HG02870 (cell line): ENCODE measurements at regions not wholly inside any gene's neighbourhood (a gene's known extent, or its start where the extent isn't known, plus 50 kb on each side); places are given as distances from the start of the nearest gene placed in this dataset.

Experiments used
- ATAC-seq: cut with Tn5 transposase; IDR thresholded peaks from one replicate; pipeline ENCODE4 v1.9.1; 2021; ENCODE audit warnings: mild to moderate bottlenecking, moderate library complexity; ENCODE audit not compliant: unreplicated experiment

DNA sequence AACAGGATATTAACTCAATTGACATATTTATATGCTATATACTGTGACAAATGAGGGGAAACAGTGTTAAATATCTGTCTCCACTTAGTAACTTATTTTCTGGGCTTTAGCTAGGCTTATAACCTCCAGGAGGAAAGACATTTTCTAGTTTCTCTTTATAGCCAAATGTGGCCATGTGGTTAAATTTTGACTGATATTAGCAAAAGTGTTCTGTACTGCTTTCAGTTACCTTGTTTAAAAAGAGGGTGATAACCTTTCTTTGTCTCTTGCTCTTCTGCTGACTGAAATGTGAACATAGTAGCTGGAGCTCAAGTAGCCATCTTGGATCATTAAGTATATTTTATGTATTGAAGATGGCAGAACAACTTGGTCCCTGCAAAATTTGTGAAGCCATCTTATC lies 253.7 kb downstream of the PDHA2 start:
- ATAC-seq = no peak

DNA sequence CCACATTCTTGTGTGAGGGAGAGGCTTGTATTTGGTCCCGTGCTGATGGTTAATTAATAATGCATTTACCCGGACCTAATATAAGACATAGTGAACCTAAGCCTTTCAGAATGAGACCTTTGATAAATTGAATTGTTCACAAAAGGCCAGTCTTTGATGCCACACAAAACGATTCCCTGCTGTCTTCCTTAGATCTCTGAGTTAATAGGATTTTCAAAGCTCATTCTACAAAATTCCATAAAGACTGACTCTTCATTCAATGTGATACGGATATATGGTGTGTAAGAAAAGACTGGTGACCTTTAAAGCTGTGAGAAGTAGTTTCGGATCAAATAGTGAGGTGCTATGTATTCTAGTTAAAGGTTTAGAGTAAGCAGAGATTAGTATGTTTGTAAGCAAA lies 254.3 kb downstream of the PDHA2 start:
- ATAC-seq = no peak

DNA sequence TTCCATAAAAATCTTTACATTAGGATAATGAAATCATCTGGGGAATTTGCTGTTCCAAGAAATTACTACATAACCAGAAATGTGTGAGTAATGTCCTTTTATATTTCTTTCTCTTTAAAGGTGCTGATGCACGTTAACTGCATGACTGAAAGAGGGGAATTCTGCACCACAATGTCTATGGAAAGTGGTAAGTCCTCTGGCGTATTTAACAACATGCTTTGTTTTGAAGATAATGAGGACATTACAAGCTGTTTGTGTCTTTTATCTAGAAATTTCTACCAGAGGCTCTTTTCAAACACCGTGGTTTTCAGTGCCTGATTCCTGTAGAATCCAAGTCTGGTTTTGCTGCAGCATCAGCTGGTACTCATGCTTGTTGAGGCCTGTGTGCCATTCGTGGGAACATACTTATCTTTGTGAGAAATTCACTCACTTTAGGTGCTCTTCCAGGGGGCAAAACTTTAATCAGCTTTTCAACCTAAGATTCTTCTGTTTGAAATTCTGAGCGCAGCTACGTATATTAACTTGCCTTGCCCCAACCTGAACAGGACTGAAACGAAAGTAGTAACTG lies 257.2 kb downstream of the PDHA2 start:
- ATAC-seq = no peak

DNA sequence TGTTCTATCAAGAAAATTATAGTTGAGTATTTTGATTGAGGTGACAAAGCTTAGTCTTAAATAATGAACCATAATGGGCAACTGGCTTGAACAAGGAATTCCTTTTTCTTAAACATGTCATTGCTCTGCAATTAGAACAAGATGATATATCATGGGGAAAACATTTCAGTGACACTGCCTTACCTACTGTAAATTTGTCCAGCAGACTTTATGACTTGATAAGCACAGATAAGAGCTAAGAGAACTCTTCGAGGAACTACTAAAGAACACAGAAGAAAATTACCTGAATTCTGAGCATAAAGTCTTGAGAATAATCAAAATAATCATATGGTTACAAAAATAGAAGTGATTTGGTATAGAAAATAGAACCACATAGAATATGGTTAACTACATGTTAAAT lies 257.8 kb downstream of the PDHA2 start:
- no peak for ATAC-seq

DNA sequence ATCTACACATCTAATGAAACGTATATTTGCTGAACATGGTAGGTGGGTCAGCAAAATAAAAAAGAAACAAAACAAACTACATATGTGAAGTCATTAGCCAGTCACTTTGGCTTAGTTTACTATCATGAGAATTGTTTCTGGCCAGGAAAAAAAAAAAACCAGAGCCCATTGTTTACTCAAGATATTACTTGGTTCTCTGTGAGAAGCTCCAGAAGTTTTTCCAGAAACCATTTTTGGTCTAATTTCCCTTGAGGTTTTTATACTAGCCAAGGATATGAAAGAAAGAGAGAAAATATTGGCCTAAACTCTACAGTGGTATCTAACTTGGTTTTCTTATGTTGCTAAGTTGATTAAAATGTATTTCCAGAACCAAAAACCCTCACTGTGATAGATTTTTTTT lies 259.1 kb downstream of the PDHA2 start:
- no peak for ATAC-seq

DNA sequence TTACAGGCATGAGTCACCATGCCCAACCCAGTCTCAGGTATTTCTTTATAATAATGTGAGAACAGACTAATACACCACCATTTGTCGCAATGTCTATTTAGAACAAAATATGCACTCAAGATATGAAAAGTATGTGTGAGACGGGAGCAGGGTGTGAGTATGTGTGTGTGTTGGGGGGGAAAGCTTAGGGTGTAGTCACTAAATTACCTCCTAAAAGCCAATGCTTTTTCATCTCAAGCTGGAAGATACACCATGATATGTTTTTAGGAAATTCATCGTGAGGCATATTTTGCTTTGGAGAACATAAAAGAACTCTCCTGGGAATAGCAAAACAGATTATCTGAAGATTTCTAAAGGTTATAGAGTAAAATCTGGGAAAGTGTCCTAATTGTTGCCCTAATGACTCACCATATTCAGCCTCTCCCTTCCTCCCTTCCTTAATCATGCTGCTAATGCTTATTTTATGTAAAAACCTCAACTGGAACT lies 262.7 kb downstream of the PDHA2 start:
- no peak for ATAC-seq

DNA sequence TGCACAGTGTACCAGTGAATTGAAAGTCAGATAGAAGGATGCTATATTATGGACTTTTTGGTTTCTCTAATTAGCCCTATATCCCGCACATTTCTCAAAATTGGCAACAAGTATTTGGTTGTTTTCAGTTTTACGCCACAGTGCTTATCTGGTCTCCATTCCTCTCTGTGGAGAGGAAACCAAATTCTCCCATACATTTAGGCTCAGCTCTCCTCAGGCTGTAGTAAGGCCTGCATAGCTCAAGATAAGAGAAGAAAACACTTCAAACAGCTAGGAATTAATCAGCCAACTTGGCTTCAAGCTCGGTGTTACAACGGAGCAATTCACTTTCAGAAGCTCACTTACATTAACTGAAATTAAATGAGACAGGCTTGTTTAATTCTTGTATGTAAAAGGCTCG lies 263.2 kb downstream of the PDHA2 start:
- no peak for ATAC-seq

DNA sequence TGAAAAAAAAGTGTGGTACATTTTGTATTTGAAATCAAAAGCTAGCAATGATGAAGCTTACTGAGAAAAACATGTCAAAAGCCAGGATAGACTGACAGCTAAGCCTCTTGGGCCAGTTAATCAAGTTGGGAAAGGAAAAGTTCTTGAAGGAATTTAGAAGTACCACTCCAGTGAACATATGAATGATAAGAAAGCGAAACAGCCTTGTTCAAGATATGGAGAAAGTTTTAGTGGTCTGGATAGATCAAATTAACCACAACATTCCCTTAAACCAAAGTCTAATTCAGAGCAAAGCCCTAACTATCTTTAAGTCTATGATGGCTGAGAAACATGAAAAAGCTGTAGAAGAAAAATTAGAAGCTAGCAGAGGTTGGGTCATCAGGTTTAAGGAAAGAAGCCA lies 268.3 kb downstream of the PDHA2 start:
- no peak for ATAC-seq

DNA sequence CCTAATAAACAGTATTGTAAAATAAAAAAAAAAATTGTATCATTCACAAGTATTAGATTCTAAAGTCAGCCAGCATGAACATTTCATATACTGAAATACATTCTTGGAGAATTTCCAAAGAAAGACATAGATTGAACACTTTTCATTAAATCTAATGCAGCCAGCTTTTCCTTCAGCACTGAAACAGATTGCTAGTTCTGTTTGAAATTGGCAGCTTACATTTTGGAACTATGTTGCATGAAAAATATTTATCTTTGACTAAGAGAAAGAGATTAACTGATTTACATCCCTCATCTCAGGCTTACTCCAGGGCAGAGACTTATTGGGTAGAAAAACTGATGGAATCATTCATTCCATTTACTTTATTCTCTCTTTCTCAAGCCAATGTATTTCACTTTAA lies 272.7 kb downstream of the PDHA2 start:
- no peak for ATAC-seq

DNA sequence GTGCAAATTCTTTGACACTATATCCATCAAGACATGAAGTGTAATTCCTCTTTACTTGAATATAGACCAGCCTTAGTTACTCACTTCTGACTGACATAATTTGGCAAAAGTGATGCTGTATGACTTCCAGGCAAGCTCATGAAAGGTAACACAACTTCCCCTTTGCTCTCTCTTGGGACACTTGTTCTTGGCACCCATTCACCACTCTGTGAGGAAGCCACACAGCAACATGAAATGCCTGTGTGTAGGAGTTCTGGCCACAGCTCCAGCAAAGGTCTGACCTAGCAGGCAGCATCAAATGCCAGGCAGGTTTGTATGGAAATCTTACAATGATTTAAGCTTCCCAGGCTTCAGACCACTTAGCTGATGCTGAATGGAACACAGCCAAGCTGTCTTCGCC lies 280.3 kb downstream of the PDHA2 start:
- no peak for ATAC-seq

DNA sequence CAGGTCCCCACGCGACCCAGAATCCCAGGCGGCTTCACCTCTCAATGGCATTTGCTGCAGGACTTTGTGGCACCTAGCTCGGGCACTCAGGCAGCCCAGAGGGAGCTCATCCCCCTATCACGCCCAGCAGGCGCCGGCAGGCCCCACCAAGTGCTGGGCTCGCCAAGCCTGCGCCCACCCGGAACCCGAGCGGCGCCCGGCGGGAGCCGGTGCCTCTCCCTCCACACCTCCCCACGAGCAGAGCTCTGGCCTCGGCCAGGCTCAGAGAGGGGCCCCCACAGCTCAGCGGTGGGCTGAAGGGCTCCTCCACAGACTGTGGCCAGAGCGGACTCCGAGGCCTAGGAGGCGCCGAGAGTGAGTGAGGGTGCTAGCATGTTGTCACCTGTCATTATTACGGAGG lies 286.3 kb downstream of the PDHA2 start:
- ATAC-seq = no peak

DNA sequence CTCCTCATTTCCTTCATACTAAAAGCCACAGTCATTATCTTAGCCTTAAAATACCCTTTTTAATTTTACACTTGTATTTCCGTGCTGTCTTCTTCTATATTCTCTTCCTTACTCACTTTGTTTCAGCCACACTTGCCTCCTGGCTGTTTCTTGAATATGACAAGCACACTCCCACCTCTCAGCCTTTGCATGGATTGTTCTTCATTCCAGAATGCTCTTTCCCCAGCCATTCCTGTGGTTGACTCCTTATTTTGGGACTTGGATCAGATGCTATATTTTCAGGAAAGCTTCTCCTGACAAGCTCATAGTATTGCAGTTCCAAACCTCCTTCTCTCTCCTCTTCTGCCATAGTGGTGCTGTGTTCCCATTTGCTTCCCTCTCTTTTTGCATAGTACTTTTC lies 291.3 kb downstream of the PDHA2 start:
- no peak for ATAC-seq

DNA sequence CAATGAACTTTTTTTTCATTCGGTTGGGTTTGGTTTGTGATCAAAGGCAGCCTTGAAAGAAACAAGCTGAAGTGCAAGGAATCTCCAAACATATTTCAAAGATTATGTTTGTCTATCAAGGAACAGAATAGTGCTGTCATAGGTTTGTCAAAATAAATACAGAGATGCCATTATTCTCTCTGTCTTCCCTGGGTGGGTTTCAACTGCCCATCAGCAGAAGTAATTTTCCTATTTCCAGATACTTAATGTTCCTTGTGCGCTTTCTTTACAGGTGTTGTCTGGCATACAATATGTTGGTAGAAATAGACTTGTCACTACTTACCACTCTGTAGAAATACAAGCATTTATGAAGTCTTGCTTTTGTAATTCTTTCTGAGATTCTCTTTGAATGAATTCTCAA lies 294.9 kb downstream of the PDHA2 start:
- no peak for ATAC-seq

DNA sequence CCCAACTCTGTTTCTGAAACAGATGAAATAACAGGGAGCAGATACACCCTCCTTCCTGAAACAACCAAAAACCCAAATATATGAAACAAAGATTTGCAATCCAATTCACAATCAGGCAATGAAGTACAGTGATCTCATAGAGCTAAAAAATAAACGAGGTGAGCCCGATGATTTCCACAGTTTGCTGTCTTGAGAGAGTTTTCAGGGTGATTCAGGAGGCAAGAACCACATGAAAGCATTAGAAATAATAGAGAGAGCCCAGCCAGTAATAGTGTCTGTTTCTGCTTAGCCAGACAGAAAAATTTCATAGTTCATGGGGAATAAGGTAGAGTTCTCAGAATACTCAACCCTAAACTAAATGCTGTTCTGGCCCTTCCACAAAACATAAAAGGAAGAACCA lies 296.2 kb downstream of the PDHA2 start:
- no peak for ATAC-seq

DNA sequence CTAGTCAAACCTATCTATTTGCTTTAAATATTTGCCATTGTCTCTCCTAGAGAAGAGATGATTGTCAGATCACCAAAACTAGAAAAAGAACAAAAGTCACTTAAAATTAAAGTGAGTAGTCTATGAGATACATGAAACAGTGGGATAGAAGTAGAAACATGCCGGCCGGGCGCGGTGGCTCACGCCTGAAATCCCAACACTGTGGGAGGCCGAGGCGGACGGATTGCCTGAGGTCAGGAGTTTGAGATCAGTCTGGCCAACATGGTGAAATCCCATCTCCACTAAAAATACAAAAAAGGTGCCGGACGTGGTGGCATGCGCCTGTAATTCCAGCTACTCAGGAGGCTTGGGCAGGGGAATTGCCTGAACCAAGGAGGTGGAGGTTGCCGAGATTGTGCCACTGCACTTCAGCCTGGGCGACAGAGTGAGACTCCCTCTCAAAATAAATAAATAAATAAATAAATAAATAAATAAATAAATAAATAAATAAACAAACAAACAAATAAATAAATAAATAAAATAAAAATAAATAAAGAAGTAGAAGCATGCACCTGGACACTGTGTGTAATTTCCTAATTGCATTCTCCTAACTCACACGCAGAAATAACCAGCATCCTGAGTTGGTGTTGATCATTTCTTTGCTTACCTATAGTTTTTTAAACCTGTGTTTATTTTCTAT lies 299.5 kb downstream of the PDHA2 start:
- no peak for ATAC-seq

DNA sequence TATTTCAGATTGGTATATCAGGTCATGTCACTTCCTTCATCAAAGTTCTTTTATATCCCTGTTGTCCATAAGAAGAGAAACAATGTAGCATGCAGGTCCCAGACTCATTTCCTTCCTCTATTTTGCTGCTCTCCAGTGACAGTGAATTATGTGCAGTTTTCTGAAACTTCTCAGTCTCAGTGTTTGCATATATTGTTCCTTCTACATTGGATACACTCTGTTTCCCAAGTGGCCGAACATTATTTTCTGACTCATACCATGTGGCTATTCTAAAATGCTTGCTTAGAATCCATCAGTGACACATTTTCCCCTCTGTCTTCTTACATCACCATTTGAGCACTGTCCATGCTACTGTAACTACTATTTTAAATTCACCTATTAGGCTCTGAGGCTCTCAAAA lies 305.7 kb downstream of the PDHA2 start:
- no peak for ATAC-seq

DNA sequence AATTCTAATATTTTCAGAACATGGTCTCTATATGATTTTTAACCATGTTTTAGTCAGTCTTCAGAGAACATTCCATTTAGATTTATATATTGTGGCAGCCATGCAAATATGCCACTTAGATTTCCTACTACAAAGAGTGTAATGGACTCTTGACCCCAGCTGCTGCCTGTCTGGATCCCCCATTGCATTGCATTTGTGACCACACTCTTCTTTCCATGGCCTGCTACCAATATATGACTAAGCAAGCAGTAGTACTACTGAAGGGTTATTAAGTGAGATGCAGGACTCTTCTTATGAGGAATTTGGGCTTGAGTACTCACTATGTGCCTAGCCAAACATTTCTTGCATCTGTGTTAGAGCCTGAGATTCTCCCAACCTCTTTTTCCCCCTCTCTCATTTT lies 306.8 kb downstream of the PDHA2 start:
- ATAC-seq = no peak

DNA sequence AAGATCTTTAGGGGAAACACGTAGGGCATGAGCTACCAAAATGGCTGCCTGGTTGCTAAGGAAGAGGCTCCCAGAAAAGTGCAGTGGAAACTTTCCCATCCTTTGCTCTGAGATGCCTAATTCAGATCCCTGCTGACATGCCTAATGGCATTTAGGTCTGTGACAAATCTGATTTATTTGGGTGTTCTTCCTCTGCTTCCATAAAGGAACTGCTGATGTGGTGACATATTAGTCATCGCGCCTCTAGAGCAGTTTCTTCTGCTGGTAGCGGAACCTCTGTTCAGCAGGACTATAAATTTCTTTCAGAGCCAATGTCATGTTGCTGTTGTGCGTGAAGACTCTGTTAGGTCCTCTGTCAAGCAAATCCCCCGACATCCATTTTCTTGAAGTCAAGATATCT lies 310.0 kb downstream of the PDHA2 start:
- ATAC-seq = no peak

DNA sequence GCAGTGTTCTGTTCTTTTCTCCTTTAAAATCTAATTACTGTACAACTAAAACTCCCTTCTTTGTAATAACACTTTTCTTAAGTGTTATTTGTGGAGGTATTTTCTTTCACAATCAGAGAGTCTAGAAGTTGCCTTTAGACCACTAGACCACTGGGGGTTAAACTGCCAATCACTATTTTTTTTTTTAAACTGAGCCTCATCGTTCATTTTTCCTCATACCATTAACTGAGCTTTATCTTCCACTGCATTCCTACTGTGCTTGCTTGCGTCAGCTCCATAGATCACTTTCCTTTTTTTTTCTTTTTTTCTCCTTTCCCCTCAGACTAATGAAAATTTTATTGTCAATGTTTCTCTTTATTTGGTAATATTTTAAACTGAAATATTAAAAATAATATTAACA lies 310.6 kb downstream of the PDHA2 start:
- no peak for ATAC-seq

DNA sequence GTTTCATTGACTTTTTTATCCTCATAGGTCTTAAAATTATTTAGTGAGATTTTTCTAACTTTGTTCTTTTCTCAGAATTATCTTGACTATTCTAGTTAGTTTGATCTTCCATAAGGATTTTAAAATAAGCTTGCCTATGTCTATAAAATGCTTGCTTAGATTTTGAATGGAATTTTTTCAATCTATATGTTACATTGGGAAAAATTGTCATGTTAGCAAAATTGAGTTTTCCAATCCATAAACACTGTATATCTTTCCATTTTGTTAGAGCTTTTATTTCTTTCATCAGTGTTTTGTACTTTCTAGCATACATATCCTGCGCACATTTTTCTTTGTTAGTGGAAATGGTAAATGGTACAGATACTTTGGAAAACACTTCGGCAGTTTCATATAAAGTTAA lies 312.9 kb downstream of the PDHA2 start:
- ATAC-seq = no peak

DNA sequence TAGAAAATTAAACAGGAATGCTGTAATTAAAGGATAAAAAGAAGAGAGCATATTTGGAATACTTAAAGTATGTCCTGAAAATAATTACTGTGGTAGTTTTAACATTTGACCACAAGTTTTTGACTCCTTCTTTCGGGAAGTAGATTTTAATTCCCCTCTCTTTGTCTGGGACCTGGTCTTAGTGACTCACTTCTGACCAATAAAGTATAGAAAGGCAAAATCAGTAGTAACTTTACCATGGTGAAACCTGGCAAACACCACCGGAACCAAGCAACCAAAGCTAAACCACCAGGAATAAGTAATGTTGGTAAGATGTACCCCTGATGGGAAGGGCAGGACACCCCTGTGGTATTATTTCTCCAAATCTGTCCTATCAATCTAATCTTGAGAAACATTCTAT lies 314.8 kb downstream of the PDHA2 start:
- no peak for ATAC-seq

DNA sequence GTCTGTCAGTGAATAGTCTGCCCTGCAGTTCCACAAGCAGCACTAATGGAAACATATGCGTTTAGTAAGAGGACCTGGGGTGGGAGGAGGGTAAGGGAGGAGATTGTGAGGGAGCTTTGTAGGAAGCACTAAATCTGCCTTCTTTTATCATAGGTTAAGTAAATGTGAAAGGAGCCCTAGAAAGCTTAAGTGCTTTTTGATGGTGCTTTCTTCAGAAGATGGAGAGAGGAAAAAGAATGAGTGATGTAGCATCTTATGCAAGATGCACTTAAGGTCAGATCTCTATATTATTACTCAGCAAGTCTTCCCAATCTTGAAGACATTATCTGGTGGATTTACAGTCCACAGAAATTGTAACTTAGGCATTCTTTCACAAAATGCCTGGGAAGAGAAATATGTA lies 322.7 kb downstream of the PDHA2 start:
- ATAC-seq = no peak

DNA sequence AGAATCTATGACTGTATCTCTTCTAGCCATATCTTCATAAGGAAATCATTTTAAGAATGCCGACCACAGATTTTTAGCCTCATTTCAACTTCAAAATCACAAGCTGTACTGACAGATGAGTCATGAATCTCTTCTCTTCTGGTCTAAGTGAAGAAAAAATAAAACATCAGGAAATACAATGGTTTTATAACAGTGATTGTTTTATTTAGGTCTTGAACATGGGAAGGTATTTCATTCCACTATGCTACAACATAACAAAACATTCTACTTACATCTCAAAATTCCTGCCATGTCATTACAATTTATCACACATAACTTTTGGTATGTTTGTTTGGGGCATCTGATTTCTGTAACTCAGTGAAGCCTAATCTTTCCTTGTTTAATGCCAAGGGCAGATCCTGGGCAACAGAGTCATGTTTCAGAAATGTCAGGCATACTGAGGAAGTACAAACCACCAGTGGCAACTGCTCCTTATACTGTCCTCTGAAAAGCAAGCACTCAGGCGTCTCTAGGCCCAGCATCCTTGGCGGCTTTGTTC lies 325.0 kb downstream of the PDHA2 start:
- ATAC-seq = no peak
